ENCODE measurements at regions not wholly inside any gene's neighbourhood (a gene's known extent, or its start where the extent isn't known, plus 50 kb on each side); places are given as distances from the start of the nearest gene placed in this dataset.

DNA sequence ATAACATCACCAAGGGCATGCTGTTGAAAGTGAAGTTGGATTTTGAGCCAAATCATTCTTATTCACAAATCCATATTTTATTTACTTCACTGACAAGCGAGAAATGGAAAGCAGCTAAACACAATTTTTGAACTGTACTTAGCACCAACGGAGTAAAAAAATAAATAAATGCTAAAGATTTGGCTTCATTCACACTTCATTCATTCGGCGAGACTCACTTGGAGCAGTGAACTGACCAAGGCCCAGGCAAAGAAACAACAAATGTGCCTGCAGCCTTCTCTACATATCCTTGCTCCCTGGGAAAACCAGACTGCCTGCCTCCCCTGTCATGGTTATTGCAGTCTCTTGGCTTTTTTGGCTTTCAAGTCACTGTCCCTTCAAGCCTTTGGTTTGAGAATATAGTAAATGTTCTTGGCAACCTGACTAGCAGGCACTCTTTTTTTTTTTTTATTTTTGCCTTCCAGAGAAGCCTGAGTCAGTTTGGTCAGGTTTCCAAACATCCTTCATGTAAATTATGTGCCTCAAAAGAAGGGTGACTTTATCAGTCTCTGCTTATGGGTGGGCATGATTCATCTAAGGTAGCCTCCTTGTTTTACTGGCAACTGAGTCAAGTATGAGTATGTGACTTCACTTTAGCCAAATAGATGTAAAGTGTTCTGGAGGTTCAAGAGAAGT, 177.6 kb upstream of the MEOX2 start:
- Histone ChIP-seq H3K4me1 (ENCODE audit: control insufficient read depth in 2 of 3, insufficient read depth in 2 of 3, low read depth in 1 of 3, low read length in 3 of 3) (no peaks in the 10 kb centered on the region), H3K4me3 (ENCODE audit: low read length in 3 of 3) (no peak overlapping the region), H3K27ac (ENCODE audit: low read depth in 2 of 2, low read length in 2 of 2) (no peak overlapping the region), H3K36me3 (ENCODE audit: control insufficient read depth in 2 of 3, insufficient read depth in 3 of 3, low read length in 3 of 3) (no peaks in the 10 kb centered on the region), H3K9me3 (ENCODE audit: control insufficient read depth in 2 of 3, insufficient read depth in 1 of 3, low read length in 3 of 3) (no peaks in the 10 kb centered on the region), H3K9ac (ENCODE audit: low read length in 3 of 3) (no peak overlapping the region), H3K27me3 (ENCODE audit: control insufficient read depth, insufficient read depth, low read length) (no peaks in the 10 kb centered on the region)
- TF ChIP-seq, protein P1, sequence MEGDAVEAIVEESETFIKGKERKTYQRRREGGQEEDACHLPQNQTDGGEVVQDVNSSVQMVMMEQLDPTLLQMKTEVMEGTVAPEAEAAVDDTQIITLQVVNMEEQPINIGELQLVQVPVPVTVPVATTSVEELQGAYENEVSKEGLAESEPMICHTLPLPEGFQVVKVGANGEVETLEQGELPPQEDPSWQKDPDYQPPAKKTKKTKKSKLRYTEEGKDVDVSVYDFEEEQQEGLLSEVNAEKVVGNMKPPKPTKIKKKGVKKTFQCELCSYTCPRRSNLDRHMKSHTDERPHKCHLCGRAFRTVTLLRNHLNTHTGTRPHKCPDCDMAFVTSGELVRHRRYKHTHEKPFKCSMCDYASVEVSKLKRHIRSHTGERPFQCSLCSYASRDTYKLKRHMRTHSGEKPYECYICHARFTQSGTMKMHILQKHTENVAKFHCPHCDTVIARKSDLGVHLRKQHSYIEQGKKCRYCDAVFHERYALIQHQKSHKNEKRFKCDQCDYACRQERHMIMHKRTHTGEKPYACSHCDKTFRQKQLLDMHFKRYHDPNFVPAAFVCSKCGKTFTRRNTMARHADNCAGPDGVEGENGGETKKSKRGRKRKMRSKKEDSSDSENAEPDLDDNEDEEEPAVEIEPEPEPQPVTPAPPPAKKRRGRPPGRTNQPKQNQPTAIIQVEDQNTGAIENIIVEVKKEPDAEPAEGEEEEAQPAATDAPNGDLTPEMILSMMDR (IDR thresholded peaks at IDR 0.05; ENCODE audit: borderline replicate concordance, extremely low read depth, insufficient read depth): no peak
- FAIRE-seq (no peak), DNase-seq (no peak)
- intact Hi-C loops (cut with DNase I): no loop called here

DNA sequence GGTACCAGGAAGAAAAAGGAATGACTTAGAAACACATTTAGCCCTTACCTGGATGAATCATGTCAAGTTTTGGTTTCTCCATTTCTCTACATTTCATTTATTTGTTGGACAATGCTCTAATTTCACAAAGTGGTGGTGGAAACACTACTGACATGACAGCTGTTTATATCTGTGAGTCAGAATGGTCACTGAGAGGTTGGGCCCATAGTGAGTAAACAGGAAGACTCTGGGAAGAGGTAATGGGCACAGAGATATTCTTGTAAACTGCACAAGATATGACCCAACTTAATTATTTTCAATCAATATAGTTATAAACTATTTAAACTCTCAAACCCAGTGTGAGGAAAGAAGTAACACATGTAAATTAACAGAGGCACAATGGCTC, 176.3 kb upstream of the MEOX2 start:
- intact Hi-C loops (cut with DNase I): no loop called here
- Histone ChIP-seq H3K36me3 (ENCODE audit: control insufficient read depth in 2 of 3, insufficient read depth in 3 of 3, low read length in 3 of 3) (no peaks in the 10 kb centered on the region), H3K9ac (ENCODE audit: low read length in 3 of 3) (no peak overlapping the region), H3K27ac (ENCODE audit: low read depth in 2 of 2, low read length in 2 of 2) (no peak overlapping the region), H3K9me3 (ENCODE audit: control insufficient read depth in 2 of 3, insufficient read depth in 1 of 3, low read length in 3 of 3) (no peaks in the 10 kb centered on the region), H3K4me1 (ENCODE audit: control insufficient read depth in 2 of 3, insufficient read depth in 2 of 3, low read depth in 1 of 3, low read length in 3 of 3) (no peaks in the 10 kb centered on the region), H3K27me3 (ENCODE audit: control insufficient read depth, insufficient read depth, low read length) (no peaks in the 10 kb centered on the region), H3K4me3 (ENCODE audit: low read length in 3 of 3) (no peak overlapping the region)
- TF ChIP-seq, protein P1 (IDR thresholded peaks at IDR 0.05; ENCODE audit: borderline replicate concordance, extremely low read depth, insufficient read depth): no peak
- FAIRE-seq (no peak), DNase-seq (no peak)

DNA sequence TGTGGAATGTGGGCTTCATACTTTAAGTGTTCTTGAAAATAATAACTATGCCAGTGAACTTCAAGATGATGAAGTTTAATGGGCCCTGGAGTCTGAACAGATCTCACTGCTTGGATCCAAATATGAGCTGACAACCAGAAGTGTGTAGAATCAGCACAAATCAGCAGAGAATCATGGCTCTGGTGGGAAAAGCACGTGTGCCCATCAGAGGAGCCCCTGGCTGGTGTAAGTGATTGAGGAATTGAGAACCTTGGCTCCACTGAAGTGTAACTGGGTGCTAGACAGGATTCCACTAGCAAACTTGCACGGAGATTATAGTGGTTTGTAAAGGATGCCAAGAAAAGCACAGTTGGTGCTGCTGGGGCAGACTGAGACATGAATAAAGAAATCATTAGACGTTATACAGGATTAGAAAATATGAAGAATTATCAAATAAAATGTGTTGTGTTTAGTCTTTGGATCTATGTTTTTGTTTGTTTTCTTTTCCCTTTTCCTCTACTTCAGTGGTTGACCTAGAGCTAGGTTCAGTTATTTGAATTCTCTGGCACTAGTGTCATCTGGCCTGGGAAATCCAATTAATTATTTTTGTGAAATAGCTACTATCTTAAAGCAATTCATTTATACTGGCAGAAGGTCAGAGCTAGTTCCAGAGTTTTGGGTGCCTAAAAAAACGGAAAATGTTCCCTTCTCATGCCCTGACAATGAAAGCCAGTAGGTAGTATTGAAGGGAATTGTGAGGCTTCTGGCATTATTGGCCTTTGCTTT, 175.7 kb upstream of the MEOX2 start:
- H3K9ac ChIP-seq (ENCODE audit: low read length in 3 of 3): no peak overlapping the region
- H3K4me3 ChIP-seq (ENCODE audit: low read length in 3 of 3): no peak overlapping the region
- TF ChIP-seq, protein P1 (IDR thresholded peaks at IDR 0.05; ENCODE audit: borderline replicate concordance, extremely low read depth, insufficient read depth): no peak
- H3K4me1 ChIP-seq (ENCODE audit: control insufficient read depth in 2 of 3, insufficient read depth in 2 of 3, low read depth in 1 of 3, low read length in 3 of 3): no peaks in the 10 kb centered on the region
- DNase-seq (no peak), FAIRE-seq (no peak)
- no peaks in the 10 kb centered on the region for H3K9me3 ChIP-seq (ENCODE audit: control insufficient read depth in 2 of 3, insufficient read depth in 1 of 3, low read length in 3 of 3)
- H3K27ac ChIP-seq (ENCODE audit: low read depth in 2 of 2, low read length in 2 of 2): no peak overlapping the region
- no peaks in the 10 kb centered on the region for H3K27me3 ChIP-seq (ENCODE audit: control insufficient read depth, insufficient read depth, low read length)
- H3K36me3 ChIP-seq (ENCODE audit: control insufficient read depth in 2 of 3, insufficient read depth in 3 of 3, low read length in 3 of 3): no peaks in the 10 kb centered on the region
- intact Hi-C loops (cut with DNase I): no loop called here

Data from kidney (tissue), 13 donors.